ENCODE measurements at regions not wholly inside any gene's neighbourhood (a gene's known extent, or its start where the extent isn't known, plus 50 kb on each side); places are given as distances from the start of the nearest gene placed in this dataset.

GRCh38 chr12:34526946-34527345 lies 504.6 kb downstream of the ALG10 start:
- peaks cover 71% of the 10 kb centered on the region for H3K9me3 ChIP-seq (ENCODE audit: control insufficient read depth, insufficient read depth, low read depth, low read length)
- no peaks in the 10 kb centered on the region for H3K27me3 ChIP-seq (ENCODE audit: control insufficient read depth, insufficient read depth, low read length)
- no peak overlapping the region for H3K4me3 ChIP-seq (ENCODE audit: low read depth, low read length)
- H3K36me3 ChIP-seq (ENCODE audit: control insufficient read depth, insufficient read depth, low read length): no peaks in the 10 kb centered on the region
- no peak overlapping the region for H3K9ac ChIP-seq (ENCODE audit: low read length)
- no peaks in the 10 kb centered on the region for H3K4me1 ChIP-seq (ENCODE audit: control insufficient read depth, insufficient read depth, low read length)
- no peak overlapping the region for H3K27ac ChIP-seq (ENCODE audit: low read depth, low read length)

GRCh38 chr12:34547276-34547675 lies 525.0 kb downstream of the ALG10 start:
- H3K9ac ChIP-seq (ENCODE audit: low read length): no peak overlapping the region
- no peak overlapping the region for H3K27ac ChIP-seq (ENCODE audit: low read depth, low read length)
- H3K4me1 ChIP-seq (ENCODE audit: control insufficient read depth, insufficient read depth, low read length): no peaks in the 10 kb centered on the region
- no peak overlapping the region for H3K4me3 ChIP-seq (ENCODE audit: low read depth, low read length)
- H3K9me3 ChIP-seq (ENCODE audit: control insufficient read depth, insufficient read depth, low read depth, low read length): peaks cover 95% of the 10 kb centered on the region
- H3K36me3 ChIP-seq (ENCODE audit: control insufficient read depth, insufficient read depth, low read length): no peaks in the 10 kb centered on the region
- H3K27me3 ChIP-seq (ENCODE audit: control insufficient read depth, insufficient read depth, low read length): no peaks in the 10 kb centered on the region

GRCh38 chr12:34591966-34592365 lies 569.7 kb downstream of the ALG10 start:
- H3K4me1 ChIP-seq (ENCODE audit: control insufficient read depth, insufficient read depth, low read length): no peaks in the 10 kb centered on the region

GRCh38 chr12:34595749-34596733 lies 573.7 kb downstream of the ALG10 start:
- Histone ChIP-seq H3K9ac (ENCODE audit: low read length) (no peak overlapping the region), H3K36me3 (ENCODE audit: control insufficient read depth, insufficient read depth, low read length) (no peaks in the 10 kb centered on the region), H3K27ac (ENCODE audit: low read depth, low read length) (no peak overlapping the region), H3K4me1 (ENCODE audit: control insufficient read depth, insufficient read depth, low read length) (no peaks in the 10 kb centered on the region), H3K4me3 (ENCODE audit: low read depth, low read length) (no peak overlapping the region), H3K27me3 (ENCODE audit: control insufficient read depth, insufficient read depth, low read length) (no peaks in the 10 kb centered on the region), H3K9me3 (ENCODE audit: control insufficient read depth, insufficient read depth, low read depth, low read length) (peaks cover 98% of the 10 kb centered on the region)

More at GRCh38 chr12:34591966-34592365, 569.7 kb downstream of the ALG10 start:
- H3K4me3 ChIP-seq (ENCODE audit: low read depth, low read length): no peak overlapping the region
- H3K9me3 ChIP-seq (ENCODE audit: control insufficient read depth, insufficient read depth, low read depth, low read length): peaks cover 98% of the 10 kb centered on the region
- no peak overlapping the region for H3K9ac ChIP-seq (ENCODE audit: low read length)
- no peaks in the 10 kb centered on the region for H3K27me3 ChIP-seq (ENCODE audit: control insufficient read depth, insufficient read depth, low read length)
- no peaks in the 10 kb centered on the region for H3K36me3 ChIP-seq (ENCODE audit: control insufficient read depth, insufficient read depth, low read length)
- no peak overlapping the region for H3K27ac ChIP-seq (ENCODE audit: low read depth, low read length)

GRCh38 chr12:34597548-34598351 lies 575.5 kb downstream of the ALG10 start:
- Histone ChIP-seq H3K4me1 (ENCODE audit: control insufficient read depth, insufficient read depth, low read length) (no peaks in the 10 kb centered on the region), H3K27ac (ENCODE audit: low read depth, low read length) (no peak overlapping the region), H3K4me3 (ENCODE audit: low read depth, low read length) (no peak overlapping the region), H3K36me3 (ENCODE audit: control insufficient read depth, insufficient read depth, low read length) (no peaks in the 10 kb centered on the region), H3K9me3 (ENCODE audit: control insufficient read depth, insufficient read depth, low read depth, low read length) (peaks cover 100% of the 10 kb centered on the region), H3K27me3 (ENCODE audit: control insufficient read depth, insufficient read depth, low read length) (no peaks in the 10 kb centered on the region), H3K9ac (ENCODE audit: low read length) (no peak overlapping the region)

- peaks cover 100% of the 10 kb centered on the region for H3K9me3 ChIP-seq (ENCODE audit: control insufficient read depth, insufficient read depth, low read depth, low read length)
These were observed 576.1 kb downstream of the ALG10 start for GRCh38 chr12:34598352-34598827.

GRCh38 chr12:34598851-34599529 lies 576.7 kb downstream of the ALG10 start:
- no peak overlapping the region for H3K27ac ChIP-seq (ENCODE audit: low read depth, low read length)
- peaks cover 100% of the 10 kb centered on the region for H3K9me3 ChIP-seq (ENCODE audit: control insufficient read depth, insufficient read depth, low read depth, low read length)
- no peaks in the 10 kb centered on the region for H3K27me3 ChIP-seq (ENCODE audit: control insufficient read depth, insufficient read depth, low read length)
- H3K36me3 ChIP-seq (ENCODE audit: control insufficient read depth, insufficient read depth, low read length): no peaks in the 10 kb centered on the region
- H3K9ac ChIP-seq (ENCODE audit: low read length): no peak overlapping the region
- no peaks in the 10 kb centered on the region for H3K4me1 ChIP-seq (ENCODE audit: control insufficient read depth, insufficient read depth, low read length)
- H3K4me3 ChIP-seq (ENCODE audit: low read depth, low read length): no peak overlapping the region

More at GRCh38 chr12:34598352-34598827, 576.1 kb downstream of the ALG10 start:
- Histone ChIP-seq H3K27ac (ENCODE audit: low read depth, low read length) (no peak overlapping the region), H3K9ac (ENCODE audit: low read length) (no peak overlapping the region), H3K4me3 (ENCODE audit: low read depth, low read length) (no peak overlapping the region), H3K36me3 (ENCODE audit: control insufficient read depth, insufficient read depth, low read length) (no peaks in the 10 kb centered on the region), H3K4me1 (ENCODE audit: control insufficient read depth, insufficient read depth, low read length) (no peaks in the 10 kb centered on the region), H3K27me3 (ENCODE audit: control insufficient read depth, insufficient read depth, low read length) (no peaks in the 10 kb centered on the region)

- Histone ChIP-seq H3K9ac (ENCODE audit: low read length) (no peak overlapping the region), H3K27ac (ENCODE audit: low read depth, low read length) (no peak overlapping the region), H3K9me3 (ENCODE audit: control insufficient read depth, insufficient read depth, low read depth, low read length) (peaks cover 100% of the 10 kb centered on the region), H3K27me3 (ENCODE audit: control insufficient read depth, insufficient read depth, low read length) (no peaks in the 10 kb centered on the region), H3K4me1 (ENCODE audit: control insufficient read depth, insufficient read depth, low read length) (no peaks in the 10 kb centered on the region), H3K4me3 (ENCODE audit: low read depth, low read length) (no peak overlapping the region), H3K36me3 (ENCODE audit: control insufficient read depth, insufficient read depth, low read length) (no peaks in the 10 kb centered on the region)
These were observed 577.5 kb downstream of the ALG10 start for GRCh38 chr12:34599530-34600513.

- no peaks in the 10 kb centered on the region for H3K27me3 ChIP-seq (ENCODE audit: control insufficient read depth, insufficient read depth, low read length)
- H3K9ac ChIP-seq (ENCODE audit: low read length): no peak overlapping the region
- H3K27ac ChIP-seq (ENCODE audit: low read depth, low read length): no peak overlapping the region
- H3K4me1 ChIP-seq (ENCODE audit: control insufficient read depth, insufficient read depth, low read length): no peaks in the 10 kb centered on the region
- H3K36me3 ChIP-seq (ENCODE audit: control insufficient read depth, insufficient read depth, low read length): no peaks in the 10 kb centered on the region
- no peak overlapping the region for H3K4me3 ChIP-seq (ENCODE audit: low read depth, low read length)
- peaks cover 98% of the 10 kb centered on the region for H3K9me3 ChIP-seq (ENCODE audit: control insufficient read depth, insufficient read depth, low read depth, low read length)
These were observed 578.5 kb downstream of the ALG10 start for GRCh38 chr12:34600592-34601462.
